ENCODE measurements at regions not wholly inside any gene's neighbourhood (a gene's known extent, or its start where the extent isn't known, plus 50 kb on each side); places are given as distances from the start of the nearest gene placed in this dataset.

DNA sequence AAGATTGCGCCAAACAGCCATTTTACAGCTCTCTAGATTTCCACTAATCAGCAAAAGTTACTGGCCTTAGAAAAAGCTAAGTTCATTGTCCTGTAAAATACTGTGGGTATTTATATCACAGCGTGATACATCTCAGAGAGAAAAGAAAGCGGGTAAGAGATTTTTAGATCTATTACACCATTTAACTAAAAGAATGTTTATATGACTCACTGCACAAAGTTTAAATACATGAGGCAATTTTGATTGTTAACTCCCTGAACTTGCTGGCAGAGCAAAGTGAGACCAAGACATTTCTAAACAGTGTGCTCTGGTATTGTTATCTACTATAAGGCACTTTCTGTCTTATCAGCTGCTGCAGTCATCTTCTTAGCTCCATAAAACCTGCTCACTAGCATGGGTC, 314.3 kb downstream of the EPHA7 start:
- no peak overlapping the region for H2BK15ac ChIP-seq (ENCODE audit: low read depth, low read length)
- H3K14ac ChIP-seq (ENCODE audit: insufficient read depth, low read length), result no peak overlapping the region
- no peaks in the 10 kb centered on the region for H3K79me2 ChIP-seq (ENCODE audit: insufficient read depth, low read length)
- no peak overlapping the region for H2BK5ac ChIP-seq (ENCODE audit: insufficient read length, low read length)
- no peaks in the 10 kb centered on the region for H3K4me1 ChIP-seq (ENCODE audit: insufficient read depth, low read length)
- H3K18ac ChIP-seq (ENCODE audit: insufficient read length, low read depth, low read length), result no peak overlapping the region
- H3K27ac Mint-ChIP-seq, result no peak overlapping the region
- peaks cover 3 to 5% of the 10 kb centered on the region in 2 experiments; a peak in 4 of 5 replicates for H3K9me3 Mint-ChIP-seq
- H3K27ac ChIP-seq (ENCODE audit: insufficient read length, low read depth, low read length), result no peak overlapping the region
- H3T11ph ChIP-seq (ENCODE audit: low read length), result no peak overlapping the region
- H3K23me2 ChIP-seq (ENCODE audit: insufficient read length, low read depth, low read length, poor library complexity, severe bottlenecking), result no peaks in the 10 kb centered on the region
- H3K4me3 Mint-ChIP-seq, result no peak overlapping the region
- H3K27me3 ChIP-seq (ENCODE audit: insufficient read depth, low read length), result no peaks in the 10 kb centered on the region
- no peak overlapping the region for H4K5ac ChIP-seq (ENCODE audit: insufficient read length, low read depth, low read length)
- peaks cover 0 to 7% (median 6%) of the 10 kb centered on the region in 3 experiments; a peak in 3 of 7 replicates for H3K36me3 Mint-ChIP-seq (ENCODE audit: insufficient read depth in 1 of 3, low read depth in 3 of 3)
- TF ChIP-seq, protein P1, sequence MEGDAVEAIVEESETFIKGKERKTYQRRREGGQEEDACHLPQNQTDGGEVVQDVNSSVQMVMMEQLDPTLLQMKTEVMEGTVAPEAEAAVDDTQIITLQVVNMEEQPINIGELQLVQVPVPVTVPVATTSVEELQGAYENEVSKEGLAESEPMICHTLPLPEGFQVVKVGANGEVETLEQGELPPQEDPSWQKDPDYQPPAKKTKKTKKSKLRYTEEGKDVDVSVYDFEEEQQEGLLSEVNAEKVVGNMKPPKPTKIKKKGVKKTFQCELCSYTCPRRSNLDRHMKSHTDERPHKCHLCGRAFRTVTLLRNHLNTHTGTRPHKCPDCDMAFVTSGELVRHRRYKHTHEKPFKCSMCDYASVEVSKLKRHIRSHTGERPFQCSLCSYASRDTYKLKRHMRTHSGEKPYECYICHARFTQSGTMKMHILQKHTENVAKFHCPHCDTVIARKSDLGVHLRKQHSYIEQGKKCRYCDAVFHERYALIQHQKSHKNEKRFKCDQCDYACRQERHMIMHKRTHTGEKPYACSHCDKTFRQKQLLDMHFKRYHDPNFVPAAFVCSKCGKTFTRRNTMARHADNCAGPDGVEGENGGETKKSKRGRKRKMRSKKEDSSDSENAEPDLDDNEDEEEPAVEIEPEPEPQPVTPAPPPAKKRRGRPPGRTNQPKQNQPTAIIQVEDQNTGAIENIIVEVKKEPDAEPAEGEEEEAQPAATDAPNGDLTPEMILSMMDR (conservative IDR thresholded peaks at IDR 0.05), result no peak
- H2BK120ac ChIP-seq (ENCODE audit: low read depth, low read length, poor library complexity, severe bottlenecking), result no peak overlapping the region
- DNase-seq, result no peak
- no peak overlapping the region for H2BK12ac ChIP-seq (ENCODE audit: insufficient read length, low read depth, low read length)
- no peak overlapping the region for H4K91ac ChIP-seq (ENCODE audit: insufficient read length, low read depth, low read length)
- no peak overlapping the region for H2AK5ac ChIP-seq (ENCODE audit: insufficient read length, low read length)
- no peak overlapping the region for H3K56ac ChIP-seq (ENCODE audit: insufficient read length, low read depth, low read length)
- H2AFZ ChIP-seq (ENCODE audit: low read length), result no peak overlapping the region
- no peak overlapping the region for H3K23ac ChIP-seq (ENCODE audit: insufficient read length, low read depth, low read length)
- WGBS (ENCODE audit: extremely low coverage, insufficient read length, low lambda C conversion rate), result no CpG with 5 or more reads among the region's 3 CpGs
- H3K4ac ChIP-seq (ENCODE audit: low read depth, low read length), result no peak overlapping the region
- no peaks in the 10 kb centered on the region for H3K9me3 ChIP-seq (ENCODE audit: control insufficient read depth, low read depth, low read length)
- no peak overlapping the region for H3K4me2 ChIP-seq (ENCODE audit: insufficient read depth, insufficient read length, low read length)
- H3K4me1 Mint-ChIP-seq, result peaks cover 16 to 20% of the 10 kb centered on the region in 2 experiments
- H2BK20ac ChIP-seq (ENCODE audit: low read depth, low read length, poor library complexity, severe bottlenecking), result no peak overlapping the region
- H3K27me3 Mint-ChIP-seq (ENCODE audit: low read depth), result no peaks in the 10 kb centered on the region
- H3K9ac ChIP-seq (ENCODE audit: extremely low read depth, insufficient read length, low read length), result no peak overlapping the region
- H3K79me1 ChIP-seq (ENCODE audit: insufficient read depth, low read depth, low read length, poor library complexity, severe bottlenecking), result no peaks in the 10 kb centered on the region
- no peak overlapping the region for H4K8ac ChIP-seq (replicated peaks; ENCODE audit: insufficient read length, low read depth, low read length)
- H4K20me1 ChIP-seq (ENCODE audit: control insufficient read depth, insufficient read depth, insufficient read length), result no peaks in the 10 kb centered on the region

Measured in H9 (cell line).